Naive thymus-derived CD4-positive, alpha-beta T cell (primary cell): ENCODE measurements at regions not wholly inside any gene's neighbourhood (a gene's known extent, or its start where the extent isn't known, plus 50 kb on each side); places are given as distances from the start of the nearest gene placed in this dataset.

Experiments
- ATAC-seq: fragments of 150-1000 bp; cut with Tn5 transposase; 2 replicates; pipeline ENCODE4 v1.10.0; 2021; ENCODE audit warnings: mild to moderate bottlenecking, moderate library complexity
- CTCF ChIA-PET: fragments of 350-600 bp; sonication (Branson Sonifier 250); formaldehyde crosslinking; loops from one replicate; lab custom pipeline; 2021; ENCODE audit warnings: antibody characterized with exemption; lab: Charles Lee
- POLR2A ChIA-PET: fragments of 350-600 bp; sonication (Branson Sonifier 250); formaldehyde crosslinking; loops from one replicate; lab custom pipeline; 2021; ENCODE audit warnings: antibody characterized with exemption, inconsistent platforms; lab: Charles Lee
- DNase-seq, 9 donors: peaks; one replicate each; pipeline versions ENCODE4 v3.0.0 to v3.0.0-alpha.2; 2020 to 2022; ENCODE audit warnings: mixed read lengths in 1 of 9
- H3K27ac ChIP-seq: one replicate; pipeline ENCODE4 v1.7.0; 2013; ENCODE audit warnings: mild to moderate bottlenecking, low read depth, low read length, moderate library complexity
- H3K27me3 ChIP-seq, 2 donors: one replicate each; pipeline ENCODE4 v1.7.0; 2013; ENCODE audit warnings: low read length in 2 of 2, mild to moderate bottlenecking in 2 of 2, moderate library complexity in 2 of 2; ENCODE audit not compliant: control insufficient read depth in 2 of 2, insufficient read depth in 2 of 2
- H3K36me3 ChIP-seq, 3 experiments: 1 replicate in 2 of 3; 2 replicates in 1 of 3; pipeline ENCODE4 v1.7.0; 2013; ENCODE audit warnings: low read length in 3 of 3, mild to moderate bottlenecking in 3 of 3, moderate library complexity in 1 of 3; ENCODE audit not compliant: insufficient read depth in 3 of 3, control insufficient read depth in 2 of 3
- H3K4me1 ChIP-seq, 2 donors: one replicate each; pipeline ENCODE4 v1.7.0; 2013; ENCODE audit warnings: low read length in 2 of 2, mild to moderate bottlenecking in 2 of 2, moderate library complexity in 1 of 2; ENCODE audit not compliant: control insufficient read depth in 2 of 2, insufficient read depth in 2 of 2
- H3K4me3 ChIP-seq: 2 replicates; pipeline ENCODE4 v1.7.0; 2013; ENCODE audit warnings: mild to moderate bottlenecking, low read length
- H3K9me3 ChIP-seq, 3 experiments: 1 replicate in 2 of 3; 2 replicates in 1 of 3; pipeline ENCODE4 v1.7.0; 2013; ENCODE audit warnings: low read length in 3 of 3; ENCODE audit not compliant: control insufficient read depth in 2 of 3
- H3K27ac Mint-ChIP-seq, 9 donors: one replicate each; pipeline ENCODE4 v1.8.0; 2020 to 2022; ENCODE audit warnings: mixed read lengths in 9 of 9, mild to moderate bottlenecking in 8 of 9, moderate library complexity in 5 of 9, inconsistent platforms in 2 of 9
- H3K27me3 Mint-ChIP-seq, 5 donors: one replicate each; pipeline ENCODE4 v1.8.0; 2021 to 2022; ENCODE audit warnings: mixed read lengths in 5 of 5, mild to moderate bottlenecking in 1 of 5
- H3K36me3 Mint-ChIP-seq, 5 donors: one replicate each; pipeline ENCODE4 v1.8.0; 2020 to 2022; ENCODE audit warnings: mixed read lengths in 5 of 5, mild to moderate bottlenecking in 3 of 5, inconsistent platforms in 1 of 5
- H3K4me1 Mint-ChIP-seq, 7 donors: one replicate each; pipeline ENCODE4 v1.8.0; 2020 to 2022; ENCODE audit warnings: mixed read lengths in 7 of 7, mild to moderate bottlenecking in 3 of 7, inconsistent platforms in 1 of 7
- H3K4me3 Mint-ChIP-seq, 10 donors: one replicate each; pipeline ENCODE4 v1.8.0; 2020 to 2022; ENCODE audit warnings: mild to moderate bottlenecking in 10 of 10, mixed read lengths in 10 of 10, moderate library complexity in 6 of 10, inconsistent platforms in 2 of 10
- H3K9me3 Mint-ChIP-seq, 11 donors: one replicate each; pipeline ENCODE4 v1.8.0; 2020 to 2022; ENCODE audit warnings: mixed read lengths in 11 of 11, mild to moderate bottlenecking in 4 of 11, inconsistent platforms in 1 of 11, moderate library complexity in 1 of 11
- intact Hi-C, 2 donors: fragments of 100-400 bp; cut with micrococcal nuclease; formaldehyde crosslinking; loops; one replicate each; pipeline ENCODE4 v1.15.1; 2023

DNA sequence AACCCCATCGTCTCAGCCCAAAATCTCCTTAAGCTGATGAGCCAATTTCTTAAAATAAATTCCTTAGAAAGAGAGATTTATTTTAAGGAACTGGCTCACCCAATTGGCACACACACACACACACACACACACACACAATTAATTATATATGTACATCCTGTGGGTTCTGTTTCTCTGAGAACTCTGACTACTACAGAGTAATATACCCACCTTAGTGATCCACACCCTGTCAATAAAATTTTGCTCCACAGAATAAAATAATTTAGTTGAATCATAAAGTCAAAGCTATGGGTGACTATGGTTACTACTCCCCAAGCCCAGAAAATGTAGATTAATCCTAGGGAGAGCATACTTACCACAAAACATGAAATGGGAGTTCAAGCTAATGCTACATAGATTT lies 131.0 kb downstream of the DMAC1 start:
- Histone ChIP-seq H3K27me3 (no peaks in the 10 kb centered on the region), H3K4me1 (no peaks in the 10 kb centered on the region), H3K36me3 (no peaks in the 10 kb centered on the region), H3K27ac (no peak overlapping the region), H3K4me3 (no peak overlapping the region), H3K9me3 (no peaks in the 10 kb centered on the region)
- intact Hi-C loops = no loop called here
- peaks cover 0 to 10% (median 0%) of the 10 kb centered on the region in 5 donors for H3K27me3 Mint-ChIP-seq
- H3K4me1 Mint-ChIP-seq = peaks cover 0 to 1% (median 0%) of the 10 kb centered on the region in 7 donors
- H3K27ac Mint-ChIP-seq = no peak overlapping the region
- DNase-seq (no peak), ATAC-seq (no peak)
- peaks cover 0 to 7% (median 0%) of the 10 kb centered on the region in 11 donors for H3K9me3 Mint-ChIP-seq
- CTCF ChIA-PET = no interaction called here
- H3K4me3 Mint-ChIP-seq = no peak overlapping the region
- POLR2A ChIA-PET = interaction anchor here (0.7 kb wide), 1 partner anchor 18 kb away, joined by 3 read pairs; no protein-coding TSS in a partner anchor
- no peaks in the 10 kb centered on the region for H3K36me3 Mint-ChIP-seq

DNA sequence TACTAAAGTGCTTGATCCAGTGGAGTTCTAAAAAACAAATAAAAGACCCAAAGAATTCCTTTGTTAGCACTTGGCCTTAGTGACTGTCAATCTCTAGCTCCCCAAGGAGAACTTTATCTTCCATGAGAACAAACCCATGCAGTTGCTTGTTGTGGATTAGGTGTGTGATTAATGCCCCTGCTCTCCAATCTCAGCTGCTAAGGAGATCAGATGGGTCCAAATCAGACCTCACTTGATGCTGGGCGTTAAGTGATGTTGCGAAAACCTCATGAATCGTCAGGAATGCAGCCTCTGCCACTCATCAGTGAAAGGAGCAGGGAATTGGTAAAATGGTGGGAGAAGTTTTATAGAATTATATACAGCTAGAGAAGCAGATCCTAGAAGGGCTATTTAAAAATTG lies 133.7 kb downstream of the DMAC1 start:
- H3K9me3 Mint-ChIP-seq = peaks cover 0 to 2% (median 0%) of the 10 kb centered on the region in 11 donors
- peaks cover 0 to 10% (median 0%) of the 10 kb centered on the region in 5 donors for H3K27me3 Mint-ChIP-seq
- H3K4me3 ChIP-seq = no peak overlapping the region
- no peaks in the 10 kb centered on the region for H3K4me1 ChIP-seq
- ATAC-seq (no peak), DNase-seq (no peak)
- no peaks in the 10 kb centered on the region for H3K36me3 ChIP-seq
- no peak overlapping the region for H3K27ac Mint-ChIP-seq
- no peak overlapping the region for H3K27ac ChIP-seq
- ChIA-PET POLR2A (no interaction called here), CTCF (interaction anchor here (0.8 kb wide), 1 partner anchor 657 kb away, joined by 4 read pairs; no protein-coding TSS in a partner anchor)
- no peak overlapping the region for H3K4me3 Mint-ChIP-seq
- peaks cover 0 to 1% (median 0%) of the 10 kb centered on the region in 7 donors for H3K4me1 Mint-ChIP-seq
- no peaks in the 10 kb centered on the region for H3K27me3 ChIP-seq
- intact Hi-C loops = no loop called here
- H3K9me3 ChIP-seq = no peaks in the 10 kb centered on the region
- no peaks in the 10 kb centered on the region for H3K36me3 Mint-ChIP-seq

DNA sequence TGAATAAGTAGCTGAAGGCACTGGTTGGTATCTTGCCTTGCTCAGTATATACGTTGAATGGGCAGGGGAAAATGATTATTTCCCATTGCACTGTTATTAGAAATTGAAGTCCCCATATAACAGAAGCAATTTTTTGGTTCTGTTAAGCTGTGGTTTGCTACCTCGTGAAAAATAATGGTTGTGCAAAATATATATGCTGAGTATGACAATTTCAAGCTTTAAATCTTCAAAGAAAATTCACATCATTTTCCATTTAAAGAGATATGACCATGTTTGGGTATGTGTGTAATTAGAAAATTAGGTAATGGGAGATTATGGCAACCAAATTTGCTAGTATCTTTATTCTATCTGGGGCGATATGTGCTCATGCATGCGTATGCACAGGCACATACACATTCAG lies 139.8 kb downstream of the DMAC1 start:
- ATAC-seq = no peak
- H3K27me3 Mint-ChIP-seq = peaks cover 0 to 5% (median 0%) of the 10 kb centered on the region in 5 donors
- H3K36me3 Mint-ChIP-seq = peaks cover 0 to 2% (median 0%) of the 10 kb centered on the region in 5 donors

DNA sequence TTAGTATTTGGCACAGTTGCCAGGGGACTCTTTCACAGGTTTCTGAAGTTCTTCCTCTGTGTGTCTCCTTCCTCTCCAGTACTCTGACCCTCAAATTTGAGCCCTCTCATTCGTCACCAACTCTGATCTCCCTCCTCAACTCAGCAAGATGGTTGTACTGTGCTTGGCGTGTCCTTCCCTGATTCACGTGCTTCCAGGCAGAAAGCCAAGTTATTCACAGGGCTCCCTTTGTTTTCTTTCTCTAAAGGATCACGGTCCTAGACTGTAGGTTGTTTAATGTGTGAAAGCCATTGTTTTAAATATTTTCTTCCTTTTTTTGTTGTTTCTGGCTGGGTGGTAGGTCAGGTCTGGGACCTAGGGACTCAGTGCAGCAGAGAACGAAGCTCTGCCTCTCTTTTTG lies 142.9 kb downstream of the DMAC1 start:
- peaks cover 0 to 7% (median 0%) of the 10 kb centered on the region in 11 donors for H3K9me3 Mint-ChIP-seq
- ATAC-seq = no peak
- Histone ChIP-seq H3K9me3 (no peaks in the 10 kb centered on the region), H3K4me3 (no peak overlapping the region), H3K4me1 (no peaks in the 10 kb centered on the region), H3K27ac (no peak overlapping the region), H3K27me3 (no peaks in the 10 kb centered on the region), H3K36me3 (no peaks in the 10 kb centered on the region)
- peaks cover 0 to 26% (median 10%) of the 10 kb centered on the region in 7 donors for H3K4me1 Mint-ChIP-seq
- POLR2A ChIA-PET = interaction anchor here (0.6 kb wide), 1 partner anchor 34 kb away, joined by 3 read pairs; no protein-coding TSS in a partner anchor
- H3K36me3 Mint-ChIP-seq = peaks cover 0 to 2% (median 0%) of the 10 kb centered on the region in 5 donors
- intact Hi-C loops = loop anchor here (1.0 to 10.0 kb wide), 2 partner anchors 86 to 768 kb away; no protein-coding TSS in a partner anchor
- CTCF ChIA-PET = no interaction called here
- no peaks in the 10 kb centered on the region for H3K27me3 Mint-ChIP-seq
- H3K4me3 Mint-ChIP-seq = no peak overlapping the region
- no peak overlapping the region for H3K27ac Mint-ChIP-seq
- DNase-seq = no peak

More for the DNA sequence above, 139.8 kb downstream of the DMAC1 start:
- H3K36me3 ChIP-seq = no peaks in the 10 kb centered on the region
- no peak for DNase-seq
- CTCF ChIA-PET = interaction anchor here (1.0 to 2.6 kb wide), 2 partner anchors 37 to 46 kb away, joined by 3 to 7 read pairs; no protein-coding TSS in a partner anchor
- H3K27ac ChIP-seq = no peak overlapping the region
- Mint-ChIP-seq H3K27ac (no peak overlapping the region), H3K9me3 (peaks cover 0 to 7% (median 0%) of the 10 kb centered on the region in 11 donors), H3K4me3 (no peak overlapping the region), H3K4me1 (peaks cover 0 to 14% (median 0%) of the 10 kb centered on the region in 7 donors)
- H3K4me3 ChIP-seq = no peak overlapping the region
- no peaks in the 10 kb centered on the region for H3K27me3 ChIP-seq
- H3K9me3 ChIP-seq = no peaks in the 10 kb centered on the region
- intact Hi-C loops = loop anchor here in 1 of 2 donors (10.0 kb wide), 1 partner anchor 765 kb away; no protein-coding TSS in a partner anchor
- no peaks in the 10 kb centered on the region for H3K4me1 ChIP-seq
- POLR2A ChIA-PET = interaction anchor here (0.9 kb wide), 1 partner anchor 46 kb away, joined by 3 read pairs; no protein-coding TSS in a partner anchor

DNA sequence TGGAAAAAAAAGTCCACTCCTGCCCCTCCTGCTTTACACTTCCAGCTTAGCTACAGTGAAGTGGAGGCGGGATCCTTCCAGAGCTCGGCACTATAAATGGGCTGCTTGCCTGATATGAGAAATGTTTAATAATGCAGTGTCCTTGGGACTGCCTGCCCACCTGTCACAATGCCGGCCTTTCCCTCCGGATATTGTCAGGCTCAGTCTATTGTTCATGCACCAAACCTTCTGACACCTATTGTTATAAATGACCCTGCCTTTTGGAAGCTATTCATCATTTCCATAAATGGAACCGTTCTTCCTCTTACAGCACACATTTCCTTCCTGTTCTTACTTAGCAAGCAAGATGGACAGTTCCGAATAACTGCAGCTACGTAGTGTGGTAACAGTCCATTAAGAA lies 146.3 kb downstream of the DMAC1 start:
- Mint-ChIP-seq H3K4me1 (peaks cover 0 to 26% (median 10%) of the 10 kb centered on the region in 7 donors), H3K4me3 (no peak overlapping the region), H3K27ac (peak overlapping the region in 1 of 9 donors; percentile 58), H3K27me3 (no peaks in the 10 kb centered on the region), H3K36me3 (peaks cover 0 to 2% (median 0%) of the 10 kb centered on the region in 5 donors), H3K9me3 (peaks cover 0 to 7% (median 0%) of the 10 kb centered on the region in 11 donors)
- CTCF ChIA-PET = interaction anchor here (1.4 kb wide), 1 partner anchor 26 kb away, joined by 3 read pairs; no protein-coding TSS in a partner anchor
- no peak overlapping the region for H3K4me3 ChIP-seq
- POLR2A ChIA-PET = no interaction called here
- no peak for DNase-seq
- no peaks in the 10 kb centered on the region for H3K27me3 ChIP-seq
- H3K9me3 ChIP-seq = no peaks in the 10 kb centered on the region
- no peaks in the 10 kb centered on the region for H3K4me1 ChIP-seq
- intact Hi-C loops = loop anchor here in 1 of 2 donors (10.0 kb wide), 1 partner anchor 772 kb away; no protein-coding TSS in a partner anchor
- no peak overlapping the region for H3K27ac ChIP-seq
- H3K36me3 ChIP-seq = no peaks in the 10 kb centered on the region
- ATAC-seq = no peak

DNA sequence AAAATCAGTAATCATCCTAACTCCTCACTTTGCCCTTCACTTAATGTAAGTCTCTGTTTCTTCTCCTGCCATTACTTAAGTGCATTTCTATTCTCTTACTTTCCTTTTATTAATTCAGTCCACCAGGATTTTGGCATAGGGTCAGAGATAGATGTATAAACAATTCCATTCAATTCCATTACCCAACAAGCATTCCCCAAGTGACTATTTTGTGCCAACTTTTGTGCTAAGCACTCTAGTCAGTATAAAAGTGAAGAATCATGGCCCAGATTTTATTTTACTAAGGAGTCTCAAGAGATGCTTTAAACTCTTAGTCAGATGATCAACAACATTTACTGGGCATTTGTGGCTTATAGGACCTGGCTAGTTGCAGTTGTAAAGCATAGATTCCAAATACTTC lies 159.3 kb downstream of the DMAC1 start:
- Mint-ChIP-seq H3K36me3 (peaks cover 0 to 2% (median 0%) of the 10 kb centered on the region in 5 donors), H3K27ac (no peak overlapping the region), H3K4me3 (no peak overlapping the region), H3K9me3 (peaks cover 0 to 16% (median 5%) of the 10 kb centered on the region in 11 donors), H3K4me1 (peaks cover 0 to 12% (median 7%) of the 10 kb centered on the region in 7 donors), H3K27me3 (peaks cover 0 to 10% (median 0%) of the 10 kb centered on the region in 5 donors)
- Histone ChIP-seq H3K9me3 (no peaks in the 10 kb centered on the region), H3K4me1 (no peaks in the 10 kb centered on the region), H3K4me3 (no peak overlapping the region), H3K36me3 (no peaks in the 10 kb centered on the region), H3K27me3 (no peaks in the 10 kb centered on the region), H3K27ac (no peak overlapping the region)
- ATAC-seq (no peak), DNase-seq (no peak)
- ChIA-PET CTCF (no interaction called here), POLR2A (interaction anchor here (0.6 kb wide), 1 partner anchor 883 kb away, joined by 3 read pairs; no protein-coding TSS in a partner anchor)
- intact Hi-C loops = no loop called here
